ENCODE measurements at regions not wholly inside any gene's neighbourhood (a gene's known extent, or its start where the extent isn't known, plus 50 kb on each side); places are given as distances from the start of the nearest gene placed in this dataset.

GRCh38 chr2:219902891-219903552 lies 275.6 kb downstream of the SLC4A3 start:
- Histone ChIP-seq H4K8ac (ENCODE audit: low read length) (no peak overlapping the region), H2BK120ac (ENCODE audit: low read depth, low read length) (no peak overlapping the region), H4K91ac (ENCODE audit: low read length) (no peak overlapping the region), H3K4ac (ENCODE audit: low read depth in 1 of 2, low read length in 2 of 2) (no peak overlapping the region), H2BK5ac (ENCODE audit: low read depth, low read length, poor library complexity, severe bottlenecking) (no peak overlapping the region), H3K27ac (ENCODE audit: low read length, poor library complexity, severe bottlenecking) (no peak overlapping the region), H3K14ac (ENCODE audit: low read length in 2 of 2) (no peak overlapping the region), H3K23ac (ENCODE audit: low read length in 2 of 2) (peak overlapping the region in 1 of 2 experiments; percentile 10), H3K9ac (ENCODE audit: low read length) (no peak overlapping the region), H3K9me3 (ENCODE audit: control insufficient read depth, low read length) (no peaks in the 10 kb centered on the region), H3K79me1 (replicated peaks; ENCODE audit: low read length, poor library complexity, severe bottlenecking) (no peaks in the 10 kb centered on the region), H3K4me3 (ENCODE audit: insufficient read depth in 1 of 2, low read depth in 1 of 2, low read length in 2 of 2) (no peak overlapping the region), H3K4me1 (ENCODE audit: control insufficient read depth, insufficient read depth, low read depth, low read length) (no peaks in the 10 kb centered on the region), H2BK12ac (ENCODE audit: low read length in 2 of 2) (no peak overlapping the region), H2BK15ac (ENCODE audit: low read depth, poor library complexity, severe bottlenecking) (no peak overlapping the region), H3K27me3 (ENCODE audit: control insufficient read depth in 1 of 2, insufficient read depth in 1 of 2, low read length in 2 of 2) (peaks cover 0 to 6% of the 10 kb centered on the region in 2 experiments), H3K4me2 (ENCODE audit: low read length, poor library complexity, severe bottlenecking) (no peak overlapping the region), H2AK5ac (ENCODE audit: low read length, severe bottlenecking) (no peak overlapping the region), H3K18ac (ENCODE audit: low read depth in 1 of 2, low read length in 2 of 2) (no peak overlapping the region), H2AFZ (ENCODE audit: low read depth, low read length) (no peak overlapping the region), H3K36me3 (ENCODE audit: control insufficient read depth in 1 of 2, insufficient read depth in 2 of 2, low read depth in 1 of 2, low read length in 2 of 2) (no peaks in the 10 kb centered on the region)
- no peak for DNase-seq
- 45% methylated on average over 10 of the region's 10 CpGs for WGBS

- H2BK120ac ChIP-seq (ENCODE audit: low read depth, low read length) = no peak overlapping the region
- no peaks in the 10 kb centered on the region for H3K36me3 ChIP-seq (ENCODE audit: control insufficient read depth in 1 of 2, insufficient read depth in 2 of 2, low read depth in 1 of 2, low read length in 2 of 2)
- no peak overlapping the region for H3K4me2 ChIP-seq (ENCODE audit: low read length, poor library complexity, severe bottlenecking)
- peaks cover 0 to 6% of the 10 kb centered on the region in 2 experiments for H3K27me3 ChIP-seq (ENCODE audit: control insufficient read depth in 1 of 2, insufficient read depth in 1 of 2, low read length in 2 of 2)
- H3K9me3 ChIP-seq (ENCODE audit: control insufficient read depth, low read length) = no peaks in the 10 kb centered on the region
- DNase-seq = no peak
- no peak overlapping the region for H4K8ac ChIP-seq (ENCODE audit: low read length)
- no peak overlapping the region for H3K4ac ChIP-seq (ENCODE audit: low read depth in 1 of 2, low read length in 2 of 2)
- no peak overlapping the region for H3K23ac ChIP-seq (ENCODE audit: low read length in 2 of 2)
- no peaks in the 10 kb centered on the region for H3K79me1 ChIP-seq (replicated peaks; ENCODE audit: low read length, poor library complexity, severe bottlenecking)
- H3K27ac ChIP-seq (ENCODE audit: low read length, poor library complexity, severe bottlenecking) = no peak overlapping the region
- no peak overlapping the region for H2BK5ac ChIP-seq (ENCODE audit: low read depth, low read length, poor library complexity, severe bottlenecking)
- H4K91ac ChIP-seq (ENCODE audit: low read length) = no peak overlapping the region
- no peak overlapping the region for H3K18ac ChIP-seq (ENCODE audit: low read depth in 1 of 2, low read length in 2 of 2)
- no peak overlapping the region for H3K4me3 ChIP-seq (ENCODE audit: insufficient read depth in 1 of 2, low read depth in 1 of 2, low read length in 2 of 2)
- no peak overlapping the region for H2AFZ ChIP-seq (ENCODE audit: low read depth, low read length)
- no peak overlapping the region for H2AK5ac ChIP-seq (ENCODE audit: low read length, severe bottlenecking)
- no peak overlapping the region for H3K14ac ChIP-seq (ENCODE audit: low read length in 2 of 2)
- no peak overlapping the region for H3K9ac ChIP-seq (ENCODE audit: low read length)
- H2BK15ac ChIP-seq (ENCODE audit: low read depth, poor library complexity, severe bottlenecking) = no peak overlapping the region
- no peak overlapping the region for H2BK12ac ChIP-seq (ENCODE audit: low read length in 2 of 2)
- H3K4me1 ChIP-seq (ENCODE audit: control insufficient read depth, insufficient read depth, low read depth, low read length) = no peaks in the 10 kb centered on the region
- WGBS = 91% methylated on average over 2 of the region's 2 CpGs
These were observed 278.2 kb downstream of the SLC4A3 start for GRCh38 chr2:219905640-219906039.

- no peaks in the 10 kb centered on the region for H3K9me3 ChIP-seq (ENCODE audit: control insufficient read depth, low read length)
- no peak overlapping the region for H3K14ac ChIP-seq (ENCODE audit: low read length in 2 of 2)
- H2BK120ac ChIP-seq (ENCODE audit: low read depth, low read length) = no peak overlapping the region
- no peak overlapping the region for H3K27ac ChIP-seq (ENCODE audit: low read length, poor library complexity, severe bottlenecking)
- H3K9ac ChIP-seq (ENCODE audit: low read length) = peak overlapping the region; percentile 47
- H3K4ac ChIP-seq (ENCODE audit: low read depth in 1 of 2, low read length in 2 of 2) = no peak overlapping the region
- no peak overlapping the region for H2BK12ac ChIP-seq (ENCODE audit: low read length in 2 of 2)
- no peak overlapping the region for H3K23ac ChIP-seq (ENCODE audit: low read length in 2 of 2)
- no peaks in the 10 kb centered on the region for H3K79me1 ChIP-seq (replicated peaks; ENCODE audit: low read length, poor library complexity, severe bottlenecking)
- H2BK5ac ChIP-seq (ENCODE audit: low read depth, low read length, poor library complexity, severe bottlenecking) = no peak overlapping the region
- H3K4me1 ChIP-seq (ENCODE audit: control insufficient read depth, insufficient read depth, low read depth, low read length) = no peaks in the 10 kb centered on the region
- no peak overlapping the region for H2AFZ ChIP-seq (ENCODE audit: low read depth, low read length)
- peak overlapping the region in 1 of 2 experiments; percentile 28 for H3K4me3 ChIP-seq (ENCODE audit: insufficient read depth in 1 of 2, low read depth in 1 of 2, low read length in 2 of 2)
- no peak overlapping the region for H4K8ac ChIP-seq (ENCODE audit: low read length)
- no peak overlapping the region for H3K4me2 ChIP-seq (ENCODE audit: low read length, poor library complexity, severe bottlenecking)
- H3K27me3 ChIP-seq (ENCODE audit: control insufficient read depth in 1 of 2, insufficient read depth in 1 of 2, low read length in 2 of 2) = peaks cover 0 to 6% of the 10 kb centered on the region in 2 experiments
- no peak overlapping the region for H2AK5ac ChIP-seq (ENCODE audit: low read length, severe bottlenecking)
- 84% methylated on average over 6 of the region's 7 CpGs for WGBS
- no peak overlapping the region for H2BK15ac ChIP-seq (ENCODE audit: low read depth, poor library complexity, severe bottlenecking)
- no peak overlapping the region for H3K18ac ChIP-seq (ENCODE audit: low read depth in 1 of 2, low read length in 2 of 2)
- no peak for DNase-seq
- H3K36me3 ChIP-seq (ENCODE audit: control insufficient read depth in 1 of 2, insufficient read depth in 2 of 2, low read depth in 1 of 2, low read length in 2 of 2) = no peaks in the 10 kb centered on the region
- H4K91ac ChIP-seq (ENCODE audit: low read length) = no peak overlapping the region
These were observed 278.9 kb downstream of the SLC4A3 start for GRCh38 chr2:219906114-219907010.

- H3K4ac ChIP-seq (ENCODE audit: low read depth in 1 of 2, low read length in 2 of 2) = no peak overlapping the region
- no peaks in the 10 kb centered on the region for H3K9me3 ChIP-seq (ENCODE audit: control insufficient read depth, low read length)
- H2BK15ac ChIP-seq (ENCODE audit: low read depth, poor library complexity, severe bottlenecking) = no peak overlapping the region
- H3K9ac ChIP-seq (ENCODE audit: low read length) = peak overlapping the region; percentile 47
- no peak overlapping the region for H3K14ac ChIP-seq (ENCODE audit: low read length in 2 of 2)
- H4K8ac ChIP-seq (ENCODE audit: low read length) = no peak overlapping the region
- DNase-seq = no peak
- H3K23ac ChIP-seq (ENCODE audit: low read length in 2 of 2) = no peak overlapping the region
- H3K4me1 ChIP-seq (ENCODE audit: control insufficient read depth, insufficient read depth, low read depth, low read length) = no peaks in the 10 kb centered on the region
- no peak overlapping the region for H2AFZ ChIP-seq (ENCODE audit: low read depth, low read length)
- H4K91ac ChIP-seq (ENCODE audit: low read length) = no peak overlapping the region
- no peaks in the 10 kb centered on the region for H3K36me3 ChIP-seq (ENCODE audit: control insufficient read depth in 1 of 2, insufficient read depth in 2 of 2, low read depth in 1 of 2, low read length in 2 of 2)
- no peaks in the 10 kb centered on the region for H3K79me1 ChIP-seq (replicated peaks; ENCODE audit: low read length, poor library complexity, severe bottlenecking)
- H2AK5ac ChIP-seq (ENCODE audit: low read length, severe bottlenecking) = no peak overlapping the region
- no peak overlapping the region for H2BK5ac ChIP-seq (ENCODE audit: low read depth, low read length, poor library complexity, severe bottlenecking)
- H3K18ac ChIP-seq (ENCODE audit: low read depth in 1 of 2, low read length in 2 of 2) = no peak overlapping the region
- H3K4me3 ChIP-seq (ENCODE audit: insufficient read depth in 1 of 2, low read depth in 1 of 2, low read length in 2 of 2) = peak overlapping the region in 1 of 2 experiments; percentile 28
- H2BK120ac ChIP-seq (ENCODE audit: low read depth, low read length) = no peak overlapping the region
- no peak overlapping the region for H3K27ac ChIP-seq (ENCODE audit: low read length, poor library complexity, severe bottlenecking)
- H3K4me2 ChIP-seq (ENCODE audit: low read length, poor library complexity, severe bottlenecking) = no peak overlapping the region
- peaks cover 0 to 6% of the 10 kb centered on the region in 2 experiments for H3K27me3 ChIP-seq (ENCODE audit: control insufficient read depth in 1 of 2, insufficient read depth in 1 of 2, low read length in 2 of 2)
- WGBS = 78% methylated on average over 4 of the region's 4 CpGs
- H2BK12ac ChIP-seq (ENCODE audit: low read length in 2 of 2) = no peak overlapping the region
These were observed 279.6 kb downstream of the SLC4A3 start for GRCh38 chr2:219907011-219907365.

All from mesenchymal stem cell (in vitro differentiated cells and primary cell).